ENCODE measurements at regions not wholly inside any gene's neighbourhood (a gene's known extent, or its start where the extent isn't known, plus 50 kb on each side); places are given as distances from the start of the nearest gene placed in this dataset.
"Not testable (repeated sequence)": the region's sequence is repeated elsewhere in the genome, so short reads cannot be mapped to it uniquely, and the experiment has no call there.

GRCh38 chr5:154653418-154653763, 101.8 kb upstream of the LARP1 start:
- no peak for TF ChIP-seq CTCF (IDR thresholded peaks at IDR 0.05; ENCODE audit: low read depth, low read length)
- DNase-seq (ENCODE audit: extremely low read depth, low read depth) = no peak

- TF ChIP-seq CTCF (IDR thresholded peaks at IDR 0.05; ENCODE audit: low read depth, low read length) = no peak
- no peak for DNase-seq (ENCODE audit: extremely low read depth, low read depth)
Observed at GRCh38 chr5:154652746-154653417, 102.3 kb upstream of the LARP1 start.

- not testable (repeated sequence) for DNase-seq (ENCODE audit: extremely low read depth, low read depth)
Observed at GRCh38 chr5:154651795-154652194, 103.4 kb upstream of the LARP1 start.

GRCh38 chr5:154648706-154649105, 106.5 kb upstream of the LARP1 start:
- DNase-seq (ENCODE audit: extremely low read depth, low read depth) = no peak
- TF ChIP-seq CTCF (IDR thresholded peaks at IDR 0.05; ENCODE audit: low read depth, low read length) = no peak

- TF ChIP-seq CTCF (IDR thresholded peaks at IDR 0.05; ENCODE audit: low read depth, low read length) = no peak
- no peak for DNase-seq (ENCODE audit: extremely low read depth, low read depth)
Observed at GRCh38 chr5:154648229-154648628, 106.9 kb upstream of the LARP1 start.

GRCh38 chr5:154647761-154648145, 107.4 kb upstream of the LARP1 start:
- no peak for TF ChIP-seq CTCF (IDR thresholded peaks at IDR 0.05; ENCODE audit: low read depth, low read length)
- no peak for DNase-seq (ENCODE audit: extremely low read depth, low read depth)

GRCh38 chr5:154647114-154647760, 107.9 kb upstream of the LARP1 start:
- no peak for TF ChIP-seq CTCF (IDR thresholded peaks at IDR 0.05; ENCODE audit: low read depth, low read length)
- no peak for DNase-seq (ENCODE audit: extremely low read depth, low read depth)

- no peak for DNase-seq (ENCODE audit: extremely low read depth, low read depth)
- no peak for TF ChIP-seq CTCF (IDR thresholded peaks at IDR 0.05; ENCODE audit: low read depth, low read length)
Observed at GRCh38 chr5:154646745-154647113, 108.4 kb upstream of the LARP1 start.
